UCSD-AML1 (cell line): ENCODE measurements at regions not wholly inside any gene's neighbourhood (a gene's known extent, or its start where the extent isn't known, plus 50 kb on each side); places are given as distances from the start of the nearest gene placed in this dataset.

ENCODE experiments used
- DNase-seq: peaks from one replicate; lab custom pipeline; 2025; ENCODE audit not compliant: unreplicated experiment; lab: John Stamatoyannopoulos, UW

DNA sequence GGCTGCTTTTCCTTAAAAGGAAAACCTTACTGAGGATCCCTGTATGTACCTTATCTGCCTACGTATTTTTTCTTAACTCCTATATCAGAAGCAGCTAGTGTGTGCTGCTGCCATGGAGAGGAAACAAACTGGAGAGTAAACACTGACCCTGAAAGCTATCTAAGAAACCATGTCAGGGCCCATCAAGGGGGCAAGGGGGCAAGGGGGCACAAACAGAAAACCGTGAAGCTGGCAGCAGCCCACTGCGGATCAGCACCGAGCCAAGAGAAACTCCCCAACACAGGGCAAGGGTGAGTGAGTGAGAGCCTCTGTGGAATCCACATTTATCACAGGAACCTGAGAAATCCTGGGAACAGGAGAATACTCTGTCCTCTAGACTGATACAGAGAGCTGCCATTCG, 1204.2 kb downstream of the PCDH18 start:
- DNase-seq = no peak

DNA sequence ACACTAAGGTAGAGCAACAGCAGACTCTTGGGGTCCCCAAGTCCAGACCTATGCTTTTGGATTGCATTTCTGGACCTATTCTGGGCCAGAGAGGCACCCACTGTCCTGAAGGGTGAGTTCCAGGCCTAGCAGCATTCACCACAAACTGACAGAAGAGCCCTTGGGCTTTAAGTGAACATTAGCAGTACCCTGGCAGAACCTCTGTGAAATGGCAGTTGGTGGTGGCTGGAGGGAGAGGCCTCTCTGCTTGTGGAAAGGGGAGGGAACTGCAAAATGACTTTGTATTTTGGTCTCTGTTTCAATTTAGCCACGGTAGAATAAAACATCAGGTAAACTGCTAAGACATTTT, 1211.9 kb downstream of the PCDH18 start:
- DNase-seq = no peak

DNA sequence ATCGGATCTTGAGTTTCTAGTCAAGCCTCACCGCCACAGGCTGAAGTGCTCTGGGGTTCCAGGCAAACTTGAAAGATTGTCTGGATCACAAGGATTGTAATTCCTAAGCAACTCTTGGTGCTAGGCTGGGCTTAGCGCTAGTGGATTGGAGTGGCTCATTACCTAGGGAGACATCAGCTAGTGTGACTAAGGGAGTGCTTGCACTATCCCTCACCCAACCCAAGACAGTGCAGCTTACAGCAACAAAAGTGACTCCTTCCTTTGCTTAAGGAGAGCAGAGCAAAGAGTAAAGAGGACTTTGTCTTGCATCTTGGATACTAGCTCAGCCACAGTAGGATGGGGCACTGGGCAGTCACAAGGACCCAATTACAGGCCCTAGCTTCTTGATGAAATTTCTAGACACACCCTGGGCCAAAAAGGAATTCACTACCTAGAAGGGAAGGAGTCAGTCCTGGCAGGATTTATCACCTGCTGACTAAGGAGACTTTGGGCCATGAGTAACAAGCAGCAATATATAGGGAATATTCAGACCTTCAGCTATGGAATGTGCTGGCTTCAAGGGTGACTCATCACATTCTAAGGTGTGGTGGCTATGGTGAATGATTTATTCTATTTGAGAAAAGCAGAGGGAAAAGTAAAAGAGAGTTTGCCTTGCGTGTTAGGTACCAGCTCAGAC, 1212.4 kb downstream of the PCDH18 start:
- no peak for DNase-seq

DNA sequence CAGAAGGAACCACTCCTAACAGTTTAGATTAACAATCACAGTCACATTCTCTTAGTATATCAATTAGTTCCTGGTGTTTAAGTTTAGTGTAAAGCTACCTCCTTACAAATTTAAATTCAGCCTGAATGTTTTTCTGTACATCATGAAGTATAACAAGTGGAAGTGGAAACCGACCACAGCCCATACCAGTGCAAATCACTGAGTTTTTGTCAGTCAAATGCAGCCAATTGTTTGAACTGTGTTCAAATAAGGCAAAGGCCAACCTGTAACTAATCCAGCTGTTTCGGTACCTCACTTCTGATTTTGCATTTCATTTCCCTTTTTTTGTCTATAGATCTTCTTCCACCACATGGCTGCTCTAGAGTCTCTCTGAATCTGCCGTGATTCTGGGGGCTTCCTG, 1215.3 kb downstream of the PCDH18 start:
- DNase-seq = no peak

DNA sequence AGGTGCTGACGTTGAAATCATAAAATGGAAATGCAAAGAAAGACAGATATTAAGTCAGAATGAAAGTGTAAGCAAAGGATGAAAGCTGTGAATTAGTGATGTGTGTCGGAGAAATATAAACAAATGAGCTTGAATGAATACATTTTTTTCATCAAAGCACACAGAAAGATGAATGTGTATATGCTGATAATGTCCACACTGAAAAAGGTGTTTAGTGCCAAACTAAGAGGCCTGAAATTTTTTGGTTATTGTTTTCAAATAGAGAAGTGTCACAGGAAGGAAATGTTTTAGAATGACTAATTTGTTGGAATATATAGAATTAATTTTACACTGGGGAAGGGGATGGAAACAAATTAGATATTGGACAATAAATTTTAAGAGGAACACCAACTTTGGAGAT, 1217.6 kb downstream of the PCDH18 start:
- no peak for DNase-seq

DNA sequence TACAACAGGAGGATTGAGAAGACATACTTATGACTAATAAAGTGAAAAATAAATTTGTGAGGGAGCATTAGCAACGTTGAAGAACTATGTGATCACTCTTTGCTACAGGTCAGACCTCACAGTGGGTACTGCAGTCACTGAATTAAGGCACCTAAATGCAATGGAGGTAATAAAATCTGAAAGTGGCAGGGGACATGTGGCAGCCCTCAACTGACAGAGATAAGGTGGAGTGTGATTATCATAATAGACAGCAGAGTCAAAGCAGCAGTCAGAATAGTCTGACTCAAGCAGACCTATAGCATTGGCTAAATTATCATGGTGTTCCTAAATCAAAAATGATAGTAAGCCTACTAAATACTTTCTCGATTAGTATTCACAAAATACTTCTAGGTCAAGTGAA, 1220.5 kb downstream of the PCDH18 start:
- no peak for DNase-seq

DNA sequence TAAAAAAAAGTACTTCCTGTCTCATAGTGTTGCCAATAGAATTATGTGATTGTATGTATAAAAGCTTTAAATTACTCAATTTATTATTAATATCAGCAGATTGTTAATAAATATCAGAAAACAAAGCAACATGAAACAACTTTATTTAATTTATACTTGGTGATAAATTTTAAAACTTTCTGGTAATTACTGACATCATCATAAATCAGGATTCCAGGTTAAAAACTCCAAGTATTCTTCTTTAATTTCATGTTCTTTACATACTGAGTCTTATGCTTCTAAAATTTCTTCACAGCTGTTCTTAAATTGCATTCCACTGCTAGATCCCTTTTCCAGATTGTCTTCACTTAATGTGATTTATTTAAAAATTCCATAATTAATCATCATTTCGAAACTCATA, 1224.5 kb downstream of the PCDH18 start:
- DNase-seq = no peak

DNA sequence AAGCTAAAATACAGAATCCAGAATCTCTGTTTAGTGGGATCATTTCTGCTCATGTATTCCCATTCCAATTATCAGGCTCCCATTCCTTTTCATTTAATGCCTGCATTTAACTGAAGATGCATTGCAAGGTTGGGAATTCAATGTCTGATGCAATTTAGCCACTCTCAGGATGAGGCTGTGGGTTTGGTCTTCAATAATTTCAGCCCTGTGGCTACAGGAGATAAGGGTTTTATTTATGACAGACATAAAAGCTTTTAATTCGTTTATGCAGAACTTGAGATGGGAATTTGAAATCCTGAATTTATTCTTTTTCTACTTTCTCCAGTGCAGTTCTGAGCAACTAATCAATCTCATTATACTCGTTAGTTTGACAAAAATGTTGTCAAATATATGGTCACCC, 1225.9 kb downstream of the PCDH18 start:
- DNase-seq = no peak

DNA sequence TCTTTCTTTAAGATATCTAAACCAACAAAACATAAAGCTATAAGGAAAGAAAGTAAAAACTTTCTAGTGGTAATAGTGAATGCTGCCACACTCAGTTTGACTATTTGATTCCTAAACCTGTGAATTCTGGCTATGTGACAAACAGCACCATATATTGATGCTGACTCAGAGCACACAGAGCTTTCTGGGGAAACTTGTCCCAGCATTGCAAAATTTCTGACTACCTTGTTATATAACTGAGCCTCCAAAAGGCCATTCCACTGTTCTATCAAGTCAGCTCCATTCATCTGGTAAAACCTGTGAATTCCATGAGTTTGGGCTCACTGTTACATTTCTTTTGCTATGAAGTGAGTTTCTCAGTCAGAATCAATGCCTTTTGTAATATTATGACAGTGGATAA, 1229.7 kb downstream of the PCDH18 start:
- no peak for DNase-seq

DNA sequence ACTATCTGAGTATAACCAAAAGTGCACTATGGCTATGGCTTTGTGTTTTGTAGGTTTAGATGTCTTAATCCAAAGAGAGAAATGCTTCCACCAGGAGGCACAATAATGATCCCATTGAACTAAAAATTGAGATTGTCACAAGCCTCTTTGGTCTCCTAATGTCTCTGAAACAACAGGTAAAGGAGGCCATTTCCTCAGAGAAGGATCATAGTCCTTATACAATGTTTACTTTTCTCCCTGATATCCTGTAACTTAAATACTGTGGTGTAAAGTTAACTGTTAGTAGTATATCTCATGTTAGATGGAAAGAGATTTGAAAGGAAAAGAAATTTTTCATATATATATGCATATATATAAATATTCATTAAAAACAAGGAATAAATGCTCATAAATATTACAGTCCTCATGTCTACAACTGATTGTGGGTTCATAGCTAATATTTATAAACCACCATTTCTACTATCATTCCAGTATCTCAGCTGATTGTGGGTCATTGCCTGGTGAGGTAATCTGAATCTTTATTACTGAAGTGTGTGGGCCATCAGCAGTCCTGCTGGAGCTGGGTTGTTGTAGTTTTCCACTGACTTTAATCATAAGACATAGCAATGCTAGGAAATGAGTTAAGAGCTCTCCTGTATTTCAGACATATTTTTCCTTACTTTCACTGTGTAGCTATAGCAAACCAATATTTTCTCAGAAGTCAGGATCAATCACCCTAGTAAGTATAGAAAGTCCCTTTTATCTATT, 1230.4 kb downstream of the PCDH18 start:
- no peak for DNase-seq

DNA sequence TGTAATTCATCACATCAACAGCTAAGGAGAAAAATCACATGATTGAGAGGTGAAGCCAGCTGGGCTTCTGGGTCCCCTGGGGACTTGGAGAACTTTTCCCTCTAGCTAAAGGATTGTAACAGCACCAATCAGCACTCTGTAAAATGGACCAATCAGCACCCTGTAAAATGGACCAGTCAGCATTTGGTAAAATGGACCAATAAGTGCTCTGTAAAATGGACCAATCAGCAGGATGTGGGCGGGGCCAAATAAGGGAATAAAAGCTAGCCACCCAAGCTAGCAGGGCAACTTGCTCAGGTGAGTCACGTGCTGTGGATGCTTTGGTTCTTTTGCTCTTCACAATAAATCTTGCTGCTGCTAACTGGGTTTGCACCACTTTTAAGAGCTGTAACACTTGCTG, 1248.3 kb downstream of the PCDH18 start:
- DNase-seq = no peak

DNA sequence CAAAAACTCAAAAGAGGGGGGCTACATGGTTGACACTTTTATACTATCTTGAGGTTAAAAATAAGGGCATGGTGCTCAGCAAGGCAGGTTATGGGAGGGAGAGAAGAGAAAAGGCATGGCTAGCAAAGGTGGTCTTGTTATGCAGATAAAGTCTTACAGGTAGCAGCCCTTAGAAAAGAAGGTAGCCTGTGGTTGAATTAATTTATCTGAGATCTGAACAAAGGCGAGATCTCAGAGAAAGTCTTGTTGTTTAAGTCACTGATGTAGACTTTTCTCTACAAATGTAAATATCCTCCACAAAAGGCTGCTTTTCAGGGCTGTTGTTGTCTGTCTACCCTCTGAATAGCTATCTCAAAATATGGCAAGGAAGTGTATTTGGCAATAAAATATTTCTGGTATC, 1250.4 kb downstream of the PCDH18 start:
- no peak for DNase-seq

DNA sequence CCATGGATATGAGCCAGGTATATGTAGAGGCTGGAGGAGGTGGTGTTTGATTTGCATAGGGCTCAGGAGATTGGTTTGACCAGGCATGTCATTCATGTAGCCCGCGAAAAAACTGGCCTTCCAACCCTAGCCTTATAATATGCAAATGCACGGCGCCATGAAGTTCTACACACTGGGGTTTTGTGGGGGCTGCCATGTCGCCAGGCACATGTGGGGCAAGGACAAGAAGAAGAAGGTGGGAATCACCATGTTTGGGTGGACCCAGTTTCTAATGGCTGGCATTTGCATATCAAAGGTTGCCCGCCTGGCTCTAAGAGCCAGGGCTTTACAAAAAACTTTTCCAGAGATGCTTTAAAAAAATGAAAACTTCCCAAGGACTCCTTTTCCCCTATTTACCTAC, 1251.0 kb downstream of the PCDH18 start:
- DNase-seq = no peak

DNA sequence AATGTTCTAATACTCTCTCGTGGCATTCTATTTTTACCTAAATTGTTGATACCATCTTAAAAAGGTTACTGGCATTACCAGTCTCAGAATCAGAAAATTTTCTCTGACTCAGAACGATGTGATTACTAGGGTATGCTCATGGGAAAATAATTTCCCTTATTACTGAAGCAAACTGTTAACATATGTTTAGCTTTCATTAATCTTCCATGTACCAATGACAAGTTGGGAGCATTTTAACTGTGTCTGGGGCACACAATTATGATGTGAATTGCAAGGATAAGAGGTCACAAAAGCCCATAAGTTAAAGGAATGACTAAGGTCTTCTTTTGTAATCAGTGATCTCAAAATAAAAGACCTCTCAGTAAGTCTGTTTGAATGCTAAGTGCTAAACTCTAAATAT, 1254.6 kb downstream of the PCDH18 start:
- DNase-seq = no peak

DNA sequence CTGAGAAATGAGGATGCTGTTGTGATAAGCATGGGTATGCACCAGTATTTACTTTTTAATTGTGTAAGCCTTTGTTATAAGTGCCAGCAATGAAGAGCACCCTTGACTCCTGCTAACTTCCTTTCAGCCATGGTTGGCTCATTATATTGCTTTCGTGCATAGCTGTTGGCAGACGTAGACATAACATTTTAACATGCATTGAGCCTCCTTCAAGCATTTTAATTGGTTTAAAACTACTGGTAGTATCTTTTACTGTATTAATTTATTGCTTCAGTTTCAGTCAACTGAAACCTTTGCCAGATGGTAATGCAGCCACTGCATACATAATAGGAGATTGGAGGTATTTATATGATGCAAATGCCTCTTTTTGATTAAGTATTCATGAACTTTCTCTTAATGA, 1285.4 kb downstream of the PCDH18 start:
- DNase-seq = no peak

DNA sequence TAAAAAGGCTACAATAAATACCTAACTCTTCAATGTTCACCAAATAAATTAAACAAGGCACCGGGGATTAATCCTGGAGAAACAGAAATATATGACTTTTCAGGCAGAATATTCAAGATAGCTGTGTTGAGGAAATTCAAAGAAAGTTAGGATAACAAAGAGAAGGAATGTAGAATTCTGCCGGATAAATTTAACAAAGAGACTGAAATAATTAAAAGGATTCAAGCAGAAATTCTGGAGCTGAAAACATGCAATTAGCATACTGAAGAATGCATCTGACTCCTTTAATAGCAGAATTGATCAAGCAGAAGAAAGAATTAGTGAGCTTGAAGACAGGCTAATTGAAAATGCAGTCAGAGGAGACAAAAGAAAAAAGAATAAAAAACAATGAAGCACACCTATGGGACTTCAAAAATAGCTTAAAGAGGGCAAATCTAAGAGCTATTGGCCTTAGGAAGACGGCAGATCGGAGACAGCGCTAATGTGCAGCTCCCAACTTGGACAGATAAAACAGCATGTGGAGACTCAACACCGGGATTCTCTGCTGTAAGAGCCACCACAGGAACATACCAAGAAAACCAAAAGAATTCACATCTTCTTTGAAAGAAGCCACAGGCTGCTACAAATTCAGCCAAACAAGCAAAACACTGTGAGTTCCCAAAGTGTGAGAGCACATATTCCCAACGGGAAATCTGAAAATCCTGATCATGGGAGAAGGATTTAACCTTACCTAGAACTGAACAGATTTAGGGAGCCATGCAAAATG, 1290.9 kb downstream of the PCDH18 start:
- no peak for DNase-seq

DNA sequence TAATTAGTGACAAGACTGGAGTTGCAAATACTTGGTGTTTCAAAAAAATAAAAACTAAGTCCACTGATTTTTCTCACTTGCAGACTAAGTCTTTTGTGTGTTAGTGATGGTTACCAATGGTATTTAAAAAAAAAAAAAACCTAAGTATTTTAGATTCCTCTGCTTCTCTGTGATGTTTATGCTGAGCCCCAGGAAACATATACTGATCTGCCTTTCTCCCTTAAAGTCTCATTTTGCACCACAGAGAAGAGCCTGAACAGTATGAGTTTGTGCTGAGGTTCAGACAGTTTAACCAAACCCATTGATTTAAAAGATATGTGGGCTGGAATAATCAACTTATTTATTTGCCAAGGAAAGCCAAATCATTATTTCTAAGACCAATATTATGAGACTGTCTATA, 1305.0 kb downstream of the PCDH18 start:
- no peak for DNase-seq

DNA sequence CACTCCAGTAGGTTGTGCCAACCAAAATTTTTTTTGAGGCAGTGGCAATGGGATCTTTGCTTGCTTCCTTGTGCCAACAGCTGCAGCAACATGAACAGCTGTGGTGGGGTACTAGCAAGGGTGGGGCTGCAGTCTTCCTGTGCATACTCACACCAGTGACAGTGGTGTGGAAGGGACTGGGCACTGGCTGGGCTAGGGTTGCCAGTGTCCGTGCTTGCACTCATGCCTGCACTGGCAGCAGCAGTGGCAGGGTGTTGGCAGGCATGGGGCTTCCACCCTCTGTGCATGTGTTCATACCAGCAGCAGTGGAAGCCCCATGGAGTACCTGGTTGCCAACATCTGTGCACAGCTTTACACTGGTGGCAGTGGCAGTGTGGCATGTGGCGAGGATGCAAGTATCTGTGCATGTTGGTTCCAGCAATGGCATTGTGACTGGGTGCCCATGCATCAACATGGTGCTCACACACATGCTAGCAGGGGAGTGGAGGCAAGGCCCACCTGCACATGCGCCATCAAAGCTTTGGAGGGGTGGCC, 1312.6 kb downstream of the PCDH18 start:
- no peak for DNase-seq

DNA sequence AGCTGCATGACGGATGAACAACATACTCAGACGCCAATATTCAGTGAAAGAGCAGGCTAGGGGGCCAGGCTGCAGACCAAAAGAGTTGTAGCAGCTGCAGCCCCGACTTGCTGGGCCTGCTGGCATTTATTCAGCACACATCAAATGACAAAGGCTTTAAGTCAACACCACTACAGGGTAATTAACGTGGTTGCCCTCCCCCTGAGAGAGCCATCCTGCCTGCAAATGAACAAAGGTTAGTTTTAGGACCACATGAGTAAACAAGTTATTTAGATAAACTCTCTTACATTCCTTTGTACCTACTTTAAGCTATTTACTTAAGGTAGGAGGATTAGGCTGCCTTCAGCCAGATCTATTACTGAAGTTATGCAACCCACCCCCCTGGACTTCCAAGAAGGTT, 1329.1 kb downstream of the PCDH18 start:
- no peak for DNase-seq

DNA sequence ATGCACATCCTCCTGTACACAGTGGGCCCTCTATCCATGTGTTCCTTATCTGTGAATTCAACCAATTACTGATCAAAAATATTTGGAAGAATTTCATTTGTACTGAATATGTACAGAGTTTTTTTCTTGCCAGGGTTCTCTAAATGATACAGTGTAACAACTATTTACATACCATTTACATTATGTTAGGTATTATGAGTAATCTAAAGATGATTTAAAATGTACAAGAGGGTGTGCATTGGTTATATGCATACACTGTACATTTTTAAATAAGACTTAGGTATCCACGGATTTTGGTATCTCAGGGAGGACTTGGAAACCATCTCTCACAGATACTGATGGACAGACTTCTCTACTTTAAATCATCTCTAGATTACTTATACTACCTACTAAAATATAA, 1333.9 kb downstream of the PCDH18 start:
- DNase-seq = no peak

DNA sequence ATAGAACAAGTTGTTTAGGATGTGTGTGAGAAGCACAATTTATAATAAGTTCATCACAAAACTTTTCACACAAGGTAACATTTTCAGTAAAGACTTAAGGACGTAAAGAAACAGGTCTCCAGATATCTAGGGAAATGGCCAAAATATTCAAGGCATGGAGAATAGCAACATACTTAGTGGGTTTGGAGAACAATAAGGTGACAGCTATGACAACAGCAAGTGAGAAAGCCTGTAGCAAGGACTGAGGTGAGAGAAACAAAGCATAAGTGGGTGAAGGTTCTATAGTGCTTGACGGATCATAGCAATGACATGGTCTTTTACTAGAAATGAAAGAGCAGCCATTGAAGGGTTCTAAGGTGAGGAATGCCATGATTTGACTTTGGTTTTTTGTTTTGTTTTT, 1337.3 kb downstream of the PCDH18 start:
- no peak for DNase-seq

DNA sequence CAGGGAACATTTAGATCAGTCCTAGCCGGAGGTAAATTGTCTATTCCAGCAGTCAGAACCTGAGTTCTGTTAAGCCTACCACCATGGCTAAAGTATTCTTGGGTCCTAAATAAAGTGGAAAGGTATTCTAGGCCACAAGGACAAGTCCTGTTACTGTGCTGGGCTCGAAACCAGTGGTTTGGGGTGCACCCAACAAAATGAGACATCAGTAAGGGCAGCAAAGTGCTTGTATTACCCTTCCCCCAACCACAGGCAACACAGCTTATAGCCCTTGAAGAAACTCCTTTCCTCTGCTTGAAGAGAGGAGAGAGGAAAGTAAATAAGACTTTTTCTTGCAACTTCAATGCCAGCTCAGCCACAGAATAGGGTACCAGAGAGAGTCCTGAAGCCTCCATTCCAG, 1345.6 kb downstream of the PCDH18 start:
- DNase-seq = no peak
